GF-D8 (cell line): ENCODE measurements at regions not wholly inside any gene's neighbourhood (a gene's known extent, or its start where the extent isn't known, plus 50 kb on each side); places are given as distances from the start of the nearest gene placed in this dataset.
"Not testable (repeated sequence)": the region's sequence is repeated elsewhere in the genome, so short reads cannot be mapped to it uniquely, and the experiment has no call there.

ENCODE experiments used
- DNase-seq: peaks from one replicate; lab custom pipeline; 2025; lab: John Stamatoyannopoulos, UW

GRCh38 chr11:22920939-22921565 is 60.8 kb upstream of the CCDC179 start:
- no peak for DNase-seq

- DNase-seq: no peak
Observed at GRCh38 chr11:22922672-22923071, 62.4 kb upstream of the CCDC179 start.

- no peak for DNase-seq
Observed at GRCh38 chr11:22923561-22923960, 63.3 kb upstream of the CCDC179 start.

GRCh38 chr11:22926341-22926740 is 66.1 kb upstream of the CCDC179 start:
- no peak for DNase-seq

GRCh38 chr11:22927793-22928192 is 67.5 kb upstream of the CCDC179 start:
- no peak for DNase-seq

- DNase-seq: no peak
Observed at GRCh38 chr11:22928207-22928917, 68.1 kb upstream of the CCDC179 start.

GRCh38 chr11:22930816-22931594 is 70.7 kb upstream of the CCDC179 start:
- DNase-seq: no peak

GRCh38 chr11:22938691-22939090 is 78.4 kb upstream of the CCDC179 start:
- DNase-seq: no peak

- DNase-seq: not testable (repeated sequence)
Observed at GRCh38 chr11:22941544-22941943, 81.3 kb upstream of the CCDC179 start.

- DNase-seq: no peak
Observed at GRCh38 chr11:22957786-22958185, 97.5 kb upstream of the CCDC179 start.

- DNase-seq: no peak
Observed at GRCh38 chr11:22974251-22974650, 114.0 kb upstream of the CCDC179 start.

- DNase-seq: no peak
Observed at GRCh38 chr11:22976146-22976545, 115.9 kb upstream of the CCDC179 start.

GRCh38 chr11:22982903-22983302 is 122.6 kb upstream of the CCDC179 start:
- DNase-seq: no peak

- DNase-seq: no peak
Observed at GRCh38 chr11:22984045-22984444, 123.8 kb upstream of the CCDC179 start.

- DNase-seq: no peak
Observed at GRCh38 chr11:22989371-22989770, 129.1 kb upstream of the CCDC179 start.

GRCh38 chr11:22991196-22991595 is 130.9 kb upstream of the CCDC179 start:
- DNase-seq: no peak

GRCh38 chr11:23006730-23007129 is 146.5 kb upstream of the CCDC179 start:
- DNase-seq: no peak

GRCh38 chr11:23010790-23011335 is 150.6 kb upstream of the CCDC179 start:
- DNase-seq: no peak

GRCh38 chr11:23012930-23013329 is 152.7 kb upstream of the CCDC179 start:
- no peak for DNase-seq

GRCh38 chr11:23013509-23013908 is 153.2 kb upstream of the CCDC179 start:
- no peak for DNase-seq

- DNase-seq: no peak
Observed at GRCh38 chr11:23021287-23021863, 161.1 kb upstream of the CCDC179 start.

GRCh38 chr11:23022854-23023253 is 162.6 kb upstream of the CCDC179 start:
- DNase-seq: no peak
